22Rv1 (cell line): ENCODE measurements at regions not wholly inside any gene's neighbourhood (a gene's known extent, or its start where the extent isn't known, plus 50 kb on each side); places are given as distances from the start of the nearest gene placed in this dataset.

Experiments used
- ZFX ChIP-seq: fragments of 450-650 bp; IDR thresholded peaks from 2 replicates; pipeline ENCODE4 v1.6.1; 2017; ENCODE audit warnings: antibody characterized with exemption, borderline replicate concordance
- TF ChIP-seq, protein P1 (sequence below): fragments of 450-650 bp; IDR thresholded peaks from 2 replicates; pipeline ENCODE4 v1.5.1; 2017; ENCODE audit warnings: mild to moderate bottlenecking

- TF ChIP-seq, protein P1, sequence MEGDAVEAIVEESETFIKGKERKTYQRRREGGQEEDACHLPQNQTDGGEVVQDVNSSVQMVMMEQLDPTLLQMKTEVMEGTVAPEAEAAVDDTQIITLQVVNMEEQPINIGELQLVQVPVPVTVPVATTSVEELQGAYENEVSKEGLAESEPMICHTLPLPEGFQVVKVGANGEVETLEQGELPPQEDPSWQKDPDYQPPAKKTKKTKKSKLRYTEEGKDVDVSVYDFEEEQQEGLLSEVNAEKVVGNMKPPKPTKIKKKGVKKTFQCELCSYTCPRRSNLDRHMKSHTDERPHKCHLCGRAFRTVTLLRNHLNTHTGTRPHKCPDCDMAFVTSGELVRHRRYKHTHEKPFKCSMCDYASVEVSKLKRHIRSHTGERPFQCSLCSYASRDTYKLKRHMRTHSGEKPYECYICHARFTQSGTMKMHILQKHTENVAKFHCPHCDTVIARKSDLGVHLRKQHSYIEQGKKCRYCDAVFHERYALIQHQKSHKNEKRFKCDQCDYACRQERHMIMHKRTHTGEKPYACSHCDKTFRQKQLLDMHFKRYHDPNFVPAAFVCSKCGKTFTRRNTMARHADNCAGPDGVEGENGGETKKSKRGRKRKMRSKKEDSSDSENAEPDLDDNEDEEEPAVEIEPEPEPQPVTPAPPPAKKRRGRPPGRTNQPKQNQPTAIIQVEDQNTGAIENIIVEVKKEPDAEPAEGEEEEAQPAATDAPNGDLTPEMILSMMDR: no peak
- TF ChIP-seq ZFX: no peak
These were observed 296.8 kb upstream of the SHH start for GRCh38 chr7:156109076-156109475.
